OCI-LY1 (cell line): ENCODE measurements at regions not wholly inside any gene's neighbourhood (a gene's known extent, or its start where the extent isn't known, plus 50 kb on each side); places are given as distances from the start of the nearest gene placed in this dataset.

Experiments used
- EZH2 ChIP-seq: fragments of 200-600 bp; sonication (generic), shearing (Covaris generic); IDR thresholded peaks from 2 replicates; pipeline ENCODE4 v1.8.0; 2017; ENCODE audit warnings: borderline replicate concordance, mixed run types, mild to moderate bottlenecking, antibody characterized with exemption, low read length, moderate library complexity, mixed read lengths
- TF ChIP-seq, protein P1 (sequence below): fragments of 200-600 bp; sonication (generic), shearing (Covaris generic); IDR thresholded peaks from 2 replicates; pipeline ENCODE4 v1.5.1; 2017; ENCODE audit warnings: mild to moderate bottlenecking, antibody characterized with exemption, low read length, moderate library complexity, mixed read lengths

- TF ChIP-seq, protein P1, sequence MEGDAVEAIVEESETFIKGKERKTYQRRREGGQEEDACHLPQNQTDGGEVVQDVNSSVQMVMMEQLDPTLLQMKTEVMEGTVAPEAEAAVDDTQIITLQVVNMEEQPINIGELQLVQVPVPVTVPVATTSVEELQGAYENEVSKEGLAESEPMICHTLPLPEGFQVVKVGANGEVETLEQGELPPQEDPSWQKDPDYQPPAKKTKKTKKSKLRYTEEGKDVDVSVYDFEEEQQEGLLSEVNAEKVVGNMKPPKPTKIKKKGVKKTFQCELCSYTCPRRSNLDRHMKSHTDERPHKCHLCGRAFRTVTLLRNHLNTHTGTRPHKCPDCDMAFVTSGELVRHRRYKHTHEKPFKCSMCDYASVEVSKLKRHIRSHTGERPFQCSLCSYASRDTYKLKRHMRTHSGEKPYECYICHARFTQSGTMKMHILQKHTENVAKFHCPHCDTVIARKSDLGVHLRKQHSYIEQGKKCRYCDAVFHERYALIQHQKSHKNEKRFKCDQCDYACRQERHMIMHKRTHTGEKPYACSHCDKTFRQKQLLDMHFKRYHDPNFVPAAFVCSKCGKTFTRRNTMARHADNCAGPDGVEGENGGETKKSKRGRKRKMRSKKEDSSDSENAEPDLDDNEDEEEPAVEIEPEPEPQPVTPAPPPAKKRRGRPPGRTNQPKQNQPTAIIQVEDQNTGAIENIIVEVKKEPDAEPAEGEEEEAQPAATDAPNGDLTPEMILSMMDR = no peak
- no peak for TF ChIP-seq EZH2
Measured at GRCh38 chr21:31460980-31461379, 116.9 kb upstream of the TIAM1 start.
